NB4 (cell line): ENCODE measurements at regions not wholly inside any gene's neighbourhood (a gene's known extent, or its start where the extent isn't known, plus 50 kb on each side); places are given as distances from the start of the nearest gene placed in this dataset.
"Not testable (repeated sequence)": the region's sequence is repeated elsewhere in the genome, so short reads cannot be mapped to it uniquely, and the experiment has no call there.

Experiments
- DNase-seq: peaks from one replicate; pipeline ENCODE4 v3.0.0; 2010; ENCODE audit warnings: low read depth
- H3K4me3 ChIP-seq: one replicate; pipeline ENCODE4 v1.5.1; 2011; ENCODE audit warnings: mild to moderate bottlenecking, low read depth, low read length, moderate library complexity
- CTCF ChIP-seq: IDR thresholded peaks from one replicate; pipeline ENCODE4 v1.5.1; 2012; ENCODE audit warnings: low read depth, low read length
- MAX ChIP-seq: IDR thresholded peaks from 2 replicates; pipeline ENCODE4 v1.6.1; 2011; ENCODE audit warnings: low read depth, low read length
- MYC ChIP-seq: IDR thresholded peaks from 2 replicates; pipeline ENCODE4 v1.6.1; 2011; ENCODE audit warnings: low read depth, low read length
- POLR2A ChIP-seq: IDR thresholded peaks from 2 replicates; pipeline ENCODE4 v1.6.1; 2011; ENCODE audit warnings: mild to moderate bottlenecking; ENCODE audit not compliant: insufficient read length; ENCODE audit errors: extremely low read depth

- no peak for DNase-seq
- no peak for TF ChIP-seq CTCF
- no peak for TF ChIP-seq MAX
- TF ChIP-seq MYC = no peak
- no peak for TF ChIP-seq POLR2A
- H3K4me3 ChIP-seq = no peak overlapping the region
These were observed 65.1 kb upstream of the GJB6 start for GRCh38 chr13:20297181-20297580.

GRCh38 chr13:20295956-20296355 is 63.8 kb upstream of the GJB6 start:
- no peak for TF ChIP-seq MYC
- TF ChIP-seq POLR2A = no peak
- no peak for TF ChIP-seq CTCF
- TF ChIP-seq MAX = no peak
- no peak for DNase-seq
- no peak overlapping the region for H3K4me3 ChIP-seq

- peak; percentile 51 for DNase-seq
- H3K4me3 ChIP-seq = no peak overlapping the region
- TF ChIP-seq CTCF (peak; percentile 39), MAX (no peak), POLR2A (no peak)
These were observed 62.4 kb upstream of the GJB6 start for GRCh38 chr13:20294497-20294896.

- not testable (repeated sequence) for H3K4me3 ChIP-seq, DNase-seq
These were observed 60.2 kb upstream of the GJB6 start for GRCh38 chr13:20292301-20292700.

GRCh38 chr13:20291675-20292074 is 59.6 kb upstream of the GJB6 start:
- DNase-seq = peak; percentile 37
- H3K4me3 ChIP-seq = no peak overlapping the region
- TF ChIP-seq CTCF (no peak), POLR2A (no peak), MAX (peak; percentile 91), MYC (peak; percentile 26; the same call in 1 of the 2 replicates)

- H3K4me3 ChIP-seq = no peak overlapping the region
- DNase-seq = no peak
- TF ChIP-seq MYC = no peak
- TF ChIP-seq CTCF = no peak
- TF ChIP-seq MAX = no peak
- TF ChIP-seq POLR2A = no peak
These were observed 58.9 kb upstream of the GJB6 start for GRCh38 chr13:20291037-20291436.
